ENCODE measurements at regions not wholly inside any gene's neighbourhood (a gene's known extent, or its start where the extent isn't known, plus 50 kb on each side); places are given as distances from the start of the nearest gene placed in this dataset.

DNA sequence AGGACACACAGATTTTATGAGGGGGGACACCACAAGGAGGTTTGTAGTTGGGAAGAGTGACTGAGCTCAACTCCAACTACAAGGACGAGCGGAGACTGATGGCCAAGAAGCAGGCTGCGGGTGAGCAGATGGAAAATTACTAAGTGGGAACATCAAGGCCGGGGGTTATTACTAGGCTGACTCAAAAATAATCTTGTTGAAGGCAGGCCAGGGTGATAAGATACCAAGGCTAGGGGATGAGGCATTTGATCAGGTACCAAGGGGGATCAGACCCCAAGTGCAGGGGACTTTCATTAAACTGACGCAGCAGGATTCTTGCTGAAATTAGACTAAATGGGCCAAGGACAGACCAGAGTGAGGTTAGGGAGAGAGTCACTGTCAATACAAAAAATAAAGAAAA lies 119.4 kb upstream of the SORBS2 start:
- H3K4me3 ChIP-seq, result no peak overlapping the region
- H3K36me3 ChIP-seq, result no peaks in the 10 kb centered on the region
- intact Hi-C loops (cut with DNase I), result no loop called here
- no peaks in the 10 kb centered on the region for H3K9me3 ChIP-seq
- TF ChIP-seq, protein P1, sequence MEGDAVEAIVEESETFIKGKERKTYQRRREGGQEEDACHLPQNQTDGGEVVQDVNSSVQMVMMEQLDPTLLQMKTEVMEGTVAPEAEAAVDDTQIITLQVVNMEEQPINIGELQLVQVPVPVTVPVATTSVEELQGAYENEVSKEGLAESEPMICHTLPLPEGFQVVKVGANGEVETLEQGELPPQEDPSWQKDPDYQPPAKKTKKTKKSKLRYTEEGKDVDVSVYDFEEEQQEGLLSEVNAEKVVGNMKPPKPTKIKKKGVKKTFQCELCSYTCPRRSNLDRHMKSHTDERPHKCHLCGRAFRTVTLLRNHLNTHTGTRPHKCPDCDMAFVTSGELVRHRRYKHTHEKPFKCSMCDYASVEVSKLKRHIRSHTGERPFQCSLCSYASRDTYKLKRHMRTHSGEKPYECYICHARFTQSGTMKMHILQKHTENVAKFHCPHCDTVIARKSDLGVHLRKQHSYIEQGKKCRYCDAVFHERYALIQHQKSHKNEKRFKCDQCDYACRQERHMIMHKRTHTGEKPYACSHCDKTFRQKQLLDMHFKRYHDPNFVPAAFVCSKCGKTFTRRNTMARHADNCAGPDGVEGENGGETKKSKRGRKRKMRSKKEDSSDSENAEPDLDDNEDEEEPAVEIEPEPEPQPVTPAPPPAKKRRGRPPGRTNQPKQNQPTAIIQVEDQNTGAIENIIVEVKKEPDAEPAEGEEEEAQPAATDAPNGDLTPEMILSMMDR (IDR thresholded peaks at IDR 0.05), result no peak
- TF ChIP-seq POLR2A (IDR thresholded peaks at IDR 0.05) (no peak), EP300 (IDR thresholded peaks at IDR 0.05) (no peak), POLR2AphosphoS5 (IDR thresholded peaks at IDR 0.05) (no peak)
- no peak for DNase-seq
- H3K4me1 ChIP-seq, result peaks cover 0 to 9% (median 0%) of the 10 kb centered on the region in 4 donors
- H3K27me3 ChIP-seq, result no peaks in the 10 kb centered on the region
- 91 to 96% methylated on average over 5 of the region's 5 CpGs for WGBS, 2 donors
- H3K27ac ChIP-seq, result no peak overlapping the region

DNA sequence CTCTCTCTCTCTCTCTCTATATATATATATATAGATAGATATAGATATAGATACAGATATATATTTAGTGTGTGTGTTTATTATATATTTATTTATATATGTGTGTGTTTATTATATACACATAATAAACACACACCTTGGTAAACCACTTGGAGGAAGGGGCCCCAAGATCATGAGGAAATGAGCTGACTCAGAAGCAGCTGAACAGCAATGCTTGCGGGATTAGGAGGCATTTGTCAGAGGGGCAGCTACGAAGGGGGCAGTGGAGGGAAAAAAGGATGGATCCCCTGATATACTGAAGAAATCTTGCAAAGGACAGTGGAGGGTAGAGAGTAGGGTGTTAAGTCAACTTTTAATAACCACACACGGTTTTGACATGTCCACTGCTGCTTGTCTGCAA lies 120.0 kb upstream of the SORBS2 start:
- intact Hi-C loops (cut with DNase I), result no loop called here
- Histone ChIP-seq H3K27me3 (no peaks in the 10 kb centered on the region), H3K36me3 (no peaks in the 10 kb centered on the region), H3K4me3 (no peak overlapping the region), H3K27ac (peak overlapping the region in 2 of 4 donors; percentile 8 to 21), H3K4me1 (peaks cover 0 to 9% (median 0%) of the 10 kb centered on the region in 4 donors), H3K9me3 (no peaks in the 10 kb centered on the region)
- no peak for TF ChIP-seq POLR2A (IDR thresholded peaks at IDR 0.05)
- TF ChIP-seq EP300 (IDR thresholded peaks at IDR 0.05), result no peak
- TF ChIP-seq, protein P1 (IDR thresholded peaks at IDR 0.05), result no peak
- TF ChIP-seq POLR2AphosphoS5 (IDR thresholded peaks at IDR 0.05), result no peak
- DNase-seq, result no peak
- WGBS, 2 donors, result 56 to 74% methylated on average over 3 of the region's 3 CpGs

DNA sequence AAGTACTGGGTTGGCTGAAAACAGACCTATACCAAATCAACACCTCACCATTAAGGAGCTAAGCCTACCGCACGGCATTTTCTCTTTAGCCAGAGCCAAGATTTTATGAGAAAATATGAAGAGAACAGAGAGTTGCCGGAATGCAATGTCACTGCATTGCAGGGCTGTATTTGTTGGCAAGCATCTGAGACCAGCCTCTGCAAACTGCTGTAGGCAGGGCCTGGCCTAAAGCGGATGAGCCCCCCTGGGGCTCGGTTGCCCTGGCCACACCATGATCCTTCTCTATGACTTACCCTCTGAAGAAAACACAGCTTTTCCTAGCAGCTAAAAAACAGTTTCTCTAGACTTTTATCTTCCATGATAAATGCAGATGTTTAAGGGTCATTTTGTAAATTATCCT lies 120.5 kb upstream of the SORBS2 start:
- Histone ChIP-seq H3K27ac (peak overlapping the region in 2 of 4 donors; percentile 8 to 21), H3K27me3 (no peaks in the 10 kb centered on the region)

DNA sequence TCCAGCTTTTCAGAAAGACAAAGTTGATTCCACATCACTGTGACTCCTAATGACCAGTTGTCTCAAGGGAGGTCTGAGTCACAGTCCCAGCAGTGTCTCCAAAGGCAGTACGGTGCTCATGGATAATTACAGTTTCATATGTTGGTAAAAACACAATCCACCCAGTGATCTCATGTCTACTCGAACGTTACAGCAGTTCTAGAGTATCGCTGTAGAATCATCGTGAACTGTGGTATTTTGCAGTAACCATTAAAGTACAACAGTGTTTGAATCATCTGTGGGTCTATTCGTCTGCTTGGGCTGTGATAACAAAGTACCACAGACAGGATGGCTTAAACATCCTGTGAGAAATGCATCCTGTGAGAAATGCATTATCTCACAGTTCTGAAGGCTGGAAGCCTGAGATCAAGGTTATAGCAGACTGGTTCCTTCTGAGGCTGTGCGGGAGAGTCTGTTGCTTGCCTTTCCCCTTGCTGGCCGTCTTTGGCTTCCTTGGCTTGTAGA lies 121.1 kb upstream of the SORBS2 start:
- intact Hi-C loops (cut with DNase I), result no loop called here
- H3K4me3 ChIP-seq, result no peak overlapping the region
- H3K27me3 ChIP-seq, result no peaks in the 10 kb centered on the region
- no peaks in the 10 kb centered on the region for H3K9me3 ChIP-seq
- 87 to 90% methylated on average over 8 of the region's 8 CpGs for WGBS, 2 donors
- no peak overlapping the region for H3K27ac ChIP-seq
- peaks cover 0 to 9% (median 0%) of the 10 kb centered on the region in 4 donors for H3K4me1 ChIP-seq
- TF ChIP-seq POLR2AphosphoS5 (IDR thresholded peaks at IDR 0.05) (no peak), POLR2A (IDR thresholded peaks at IDR 0.05) (no peak), EP300 (IDR thresholded peaks at IDR 0.05) (no peak)
- TF ChIP-seq, protein P1 (IDR thresholded peaks at IDR 0.05), result no peak
- no peaks in the 10 kb centered on the region for H3K36me3 ChIP-seq
- no peak for DNase-seq

More for the DNA sequence above, 120.5 kb upstream of the SORBS2 start:
- DNase-seq, result no peak
- intact Hi-C loops (cut with DNase I), result no loop called here
- TF ChIP-seq, protein P1 (IDR thresholded peaks at IDR 0.05), result no peak
- no peak for TF ChIP-seq POLR2AphosphoS5 (IDR thresholded peaks at IDR 0.05)
- TF ChIP-seq EP300 (IDR thresholded peaks at IDR 0.05), result no peak
- TF ChIP-seq POLR2A (IDR thresholded peaks at IDR 0.05), result no peak
- peaks cover 0 to 9% (median 0%) of the 10 kb centered on the region in 4 donors for H3K4me1 ChIP-seq
- no peaks in the 10 kb centered on the region for H3K9me3 ChIP-seq
- no peak overlapping the region for H3K4me3 ChIP-seq
- 92 to 93% methylated on average over 5 of the region's 5 CpGs for WGBS, 2 donors
- no peaks in the 10 kb centered on the region for H3K36me3 ChIP-seq
